ENCODE measurements at regions not wholly inside any gene's neighbourhood (a gene's known extent, or its start where the extent isn't known, plus 50 kb on each side); places are given as distances from the start of the nearest gene placed in this dataset.

DNA sequence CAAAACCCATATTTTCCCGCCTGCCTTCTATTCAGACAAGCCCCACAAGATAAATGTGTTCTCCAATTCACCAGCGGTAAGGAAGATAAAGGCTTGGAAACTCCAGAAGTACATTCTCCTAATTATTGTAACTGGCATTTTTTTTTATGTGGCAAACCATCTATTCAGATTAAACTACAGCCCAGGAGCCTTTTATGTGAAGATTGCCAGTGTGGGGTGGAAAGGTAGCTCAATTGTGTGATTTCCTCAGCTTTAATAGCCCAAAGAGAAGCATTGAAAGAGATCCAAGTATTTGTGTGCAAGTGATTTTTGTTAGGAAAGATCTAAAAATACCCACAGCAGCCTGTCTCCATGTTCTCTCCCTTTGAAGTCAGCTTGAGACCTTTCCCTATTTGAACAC, 451.4 kb upstream of the CCL2 start:
- TF ChIP-seq, protein P1, sequence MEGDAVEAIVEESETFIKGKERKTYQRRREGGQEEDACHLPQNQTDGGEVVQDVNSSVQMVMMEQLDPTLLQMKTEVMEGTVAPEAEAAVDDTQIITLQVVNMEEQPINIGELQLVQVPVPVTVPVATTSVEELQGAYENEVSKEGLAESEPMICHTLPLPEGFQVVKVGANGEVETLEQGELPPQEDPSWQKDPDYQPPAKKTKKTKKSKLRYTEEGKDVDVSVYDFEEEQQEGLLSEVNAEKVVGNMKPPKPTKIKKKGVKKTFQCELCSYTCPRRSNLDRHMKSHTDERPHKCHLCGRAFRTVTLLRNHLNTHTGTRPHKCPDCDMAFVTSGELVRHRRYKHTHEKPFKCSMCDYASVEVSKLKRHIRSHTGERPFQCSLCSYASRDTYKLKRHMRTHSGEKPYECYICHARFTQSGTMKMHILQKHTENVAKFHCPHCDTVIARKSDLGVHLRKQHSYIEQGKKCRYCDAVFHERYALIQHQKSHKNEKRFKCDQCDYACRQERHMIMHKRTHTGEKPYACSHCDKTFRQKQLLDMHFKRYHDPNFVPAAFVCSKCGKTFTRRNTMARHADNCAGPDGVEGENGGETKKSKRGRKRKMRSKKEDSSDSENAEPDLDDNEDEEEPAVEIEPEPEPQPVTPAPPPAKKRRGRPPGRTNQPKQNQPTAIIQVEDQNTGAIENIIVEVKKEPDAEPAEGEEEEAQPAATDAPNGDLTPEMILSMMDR (IDR thresholded peaks at IDR 0.05) = no peak
- TF ChIP-seq POLR2AphosphoS5 (IDR thresholded peaks at IDR 0.05) (no peak), EP300 (IDR thresholded peaks at IDR 0.05; ENCODE audit: low read depth) (no peak), POLR2A (IDR thresholded peaks at IDR 0.05) (no peak)

Measured in transverse colon (tissue), 4 donors.